ENCODE measurements at regions not wholly inside any gene's neighbourhood (a gene's known extent, or its start where the extent isn't known, plus 50 kb on each side); places are given as distances from the start of the nearest gene placed in this dataset.

GRCh38 chr20:22460803-22461202 lies 123.6 kb downstream of the FOXA2 start:
- ATAC-seq: no peak
- Histone ChIP-seq H3K27me3 (peaks cover 51% of the 10 kb centered on the region), H3K36me3 (no peaks in the 10 kb centered on the region), H3K4me1 (no peaks in the 10 kb centered on the region), H3K9me3 (no peaks in the 10 kb centered on the region), H3K27ac (no peak overlapping the region), H3K4me3 (no peak overlapping the region)
- WGBS, 2 donors (ENCODE audit: low coverage in 1 of 2): 68 to 90% methylated on average over 2 of the region's 2 CpGs
- TF ChIP-seq EP300 (IDR thresholded peaks at IDR 0.05) (no peak), POLR2A (IDR thresholded peaks at IDR 0.05) (no peak), POLR2AphosphoS5 (IDR thresholded peaks at IDR 0.05) (no peak), CTCF (IDR thresholded peaks at IDR 0.05) (no peak)

DNA sequence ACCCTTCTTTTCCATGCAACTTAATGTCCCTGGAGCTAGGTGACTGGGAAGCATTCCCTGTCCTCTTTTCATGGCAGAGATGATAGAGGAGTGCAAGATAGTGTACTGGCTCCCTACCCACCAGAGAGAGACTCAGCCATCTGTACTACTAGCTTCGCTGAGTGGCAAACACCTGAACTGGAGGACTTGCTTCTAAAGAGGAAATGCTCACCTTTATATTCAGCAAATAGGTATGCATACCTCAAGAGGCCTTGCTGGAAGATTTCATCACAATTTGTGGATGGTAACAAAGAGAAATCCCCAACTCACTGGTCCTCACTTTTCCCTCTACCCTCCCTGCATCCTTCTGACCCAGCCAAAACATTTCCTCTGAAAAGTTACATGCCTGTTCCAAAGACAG lies 124.1 kb downstream of the FOXA2 start:
- no peak for TF ChIP-seq CTCF (IDR thresholded peaks at IDR 0.05)
- no peak for TF ChIP-seq POLR2A (IDR thresholded peaks at IDR 0.05)
- no peak for TF ChIP-seq POLR2AphosphoS5 (IDR thresholded peaks at IDR 0.05)
- TF ChIP-seq EP300 (IDR thresholded peaks at IDR 0.05): no peak
- 63% methylated on average over 1 of the region's 1 CpG; no CpG with 5 or more reads in 1 of the 2 donors for WGBS, 2 donors (ENCODE audit: low coverage in 1 of 2)
- no peak for ATAC-seq
- peaks cover 50% of the 10 kb centered on the region for H3K27me3 ChIP-seq
- H3K9me3 ChIP-seq: no peaks in the 10 kb centered on the region
- no peaks in the 10 kb centered on the region for H3K4me1 ChIP-seq
- H3K27ac ChIP-seq: no peak overlapping the region
- no peak overlapping the region for H3K4me3 ChIP-seq
- H3K36me3 ChIP-seq: no peaks in the 10 kb centered on the region

- H3K27ac ChIP-seq: no peak overlapping the region
- no peaks in the 10 kb centered on the region for H3K9me3 ChIP-seq
- no peak overlapping the region for H3K4me3 ChIP-seq
- no peaks in the 10 kb centered on the region for H3K36me3 ChIP-seq
- peaks cover 45% of the 10 kb centered on the region for H3K27me3 ChIP-seq
- H3K4me1 ChIP-seq: no peaks in the 10 kb centered on the region
- no peak for TF ChIP-seq CTCF (IDR thresholded peaks at IDR 0.05)
- no peak for TF ChIP-seq POLR2A (IDR thresholded peaks at IDR 0.05)
- ATAC-seq: no peak
These were observed 124.6 kb downstream of the FOXA2 start for GRCh38 chr20:22459754-22460153.

GRCh38 chr20:22456109-22456508 lies 128.3 kb downstream of the FOXA2 start:
- WGBS, 2 donors (ENCODE audit: low coverage in 1 of 2): 0 to 57% methylated on average over 1 to 3 of the region's 3 CpGs
- Histone ChIP-seq H3K4me3 (no peak overlapping the region), H3K36me3 (no peaks in the 10 kb centered on the region), H3K9me3 (no peaks in the 10 kb centered on the region), H3K27me3 (peaks cover 32% of the 10 kb centered on the region), H3K4me1 (no peaks in the 10 kb centered on the region), H3K27ac (no peak overlapping the region)
- no peak for TF ChIP-seq POLR2AphosphoS5 (IDR thresholded peaks at IDR 0.05)
- TF ChIP-seq POLR2A (IDR thresholded peaks at IDR 0.05): no peak
- TF ChIP-seq EP300 (IDR thresholded peaks at IDR 0.05): no peak
- TF ChIP-seq CTCF (IDR thresholded peaks at IDR 0.05): no peak
- no peak for ATAC-seq

- Histone ChIP-seq H3K36me3 (no peaks in the 10 kb centered on the region), H3K27ac (no peak overlapping the region), H3K4me3 (no peak overlapping the region), H3K27me3 (peaks cover 32% of the 10 kb centered on the region), H3K9me3 (no peaks in the 10 kb centered on the region), H3K4me1 (no peaks in the 10 kb centered on the region)
- no peak for ATAC-seq
- WGBS, 2 donors (ENCODE audit: low coverage in 1 of 2): 66 to 79% methylated on average over 2 to 6 of the region's 6 CpGs
- TF ChIP-seq POLR2AphosphoS5 (IDR thresholded peaks at IDR 0.05) (no peak), POLR2A (IDR thresholded peaks at IDR 0.05) (no peak)
These were observed 129.1 kb downstream of the FOXA2 start for GRCh38 chr20:22455259-22455658.
